CD8-positive, alpha-beta memory T cell (primary cell): ENCODE measurements at regions not wholly inside any gene's neighbourhood (a gene's known extent, or its start where the extent isn't known, plus 50 kb on each side); places are given as distances from the start of the nearest gene placed in this dataset.

ENCODE experiments used
- CTCF ChIA-PET: fragments of 350-600 bp; sonication (Branson Sonifier 250); formaldehyde crosslinking; loops from one replicate; lab custom pipeline; 2021; ENCODE audit warnings: antibody characterized with exemption; lab: Charles Lee
- POLR2A ChIA-PET: fragments of 350-600 bp; sonication (Branson Sonifier 250); formaldehyde crosslinking; loops from one replicate; lab custom pipeline; 2021; ENCODE audit warnings: antibody characterized with exemption; lab: Charles Lee
- DNase-seq, 5 donors: peaks; one replicate each; pipeline versions ENCODE4 v3.0.0 to v3.0.0-alpha.2; 2020 to 2022; ENCODE audit warnings: mixed read lengths in 1 of 5
- H3K27ac ChIP-seq: one replicate; pipeline ENCODE4 v1.7.0; 2013; ENCODE audit warnings: low read depth, mild to moderate bottlenecking, low read length, moderate library complexity
- H3K27me3 ChIP-seq: 2 replicates; pipeline ENCODE4 v1.7.0; 2013; ENCODE audit warnings: low read length, mild to moderate bottlenecking; ENCODE audit not compliant: insufficient read depth, poor library complexity, severe bottlenecking
- H3K36me3 ChIP-seq: 2 replicates; pipeline ENCODE4 v1.7.0; 2013; ENCODE audit warnings: mild to moderate bottlenecking, low read length, moderate library complexity; ENCODE audit not compliant: insufficient read depth
- H3K4me1 ChIP-seq: 2 replicates; pipeline ENCODE4 v1.7.0; 2013; ENCODE audit warnings: mild to moderate bottlenecking, low read length, moderate library complexity; ENCODE audit not compliant: insufficient read depth
- H3K4me3 ChIP-seq: 2 replicates; pipeline ENCODE4 v1.7.0; 2013; ENCODE audit warnings: mild to moderate bottlenecking, low read length
- H3K9me3 ChIP-seq: 2 replicates; pipeline ENCODE4 v1.7.0; 2013; ENCODE audit warnings: mild to moderate bottlenecking, low read length
- H3K27ac Mint-ChIP-seq, 8 donors: one replicate each; pipeline ENCODE4 v1.8.0; 2020 to 2021; ENCODE audit warnings: mixed read lengths in 8 of 8, mild to moderate bottlenecking in 6 of 8, inconsistent platforms in 3 of 8, moderate library complexity in 3 of 8
- H3K27me3 Mint-ChIP-seq, 2 donors: one replicate each; pipeline ENCODE4 v1.8.0; 2020 to 2021; ENCODE audit warnings: mixed read lengths in 2 of 2, mild to moderate bottlenecking in 1 of 2, moderate library complexity in 1 of 2
- H3K36me3 Mint-ChIP-seq, 3 donors: one replicate each; pipeline ENCODE4 v1.8.0; 2020 to 2021; ENCODE audit warnings: mixed read lengths in 3 of 3, inconsistent platforms in 1 of 3, mild to moderate bottlenecking in 1 of 3
- H3K4me1 Mint-ChIP-seq, 3 donors: one replicate each; pipeline ENCODE4 v1.8.0; 2020 to 2021; ENCODE audit warnings: mixed read lengths in 3 of 3, inconsistent platforms in 1 of 3, mild to moderate bottlenecking in 1 of 3
- H3K4me3 Mint-ChIP-seq, 7 donors: one replicate each; pipeline ENCODE4 v1.8.0; 2020 to 2021; ENCODE audit warnings: mixed read lengths in 7 of 7, mild to moderate bottlenecking in 6 of 7, moderate library complexity in 4 of 7, inconsistent platforms in 2 of 7
- H3K9me3 Mint-ChIP-seq, 5 donors: one replicate each; pipeline ENCODE4 v1.8.0; 2020 to 2022; ENCODE audit warnings: mixed read lengths in 5 of 5, mild to moderate bottlenecking in 3 of 5, moderate library complexity in 2 of 5, inconsistent platforms in 1 of 5

GRCh38 chr18:56505971-56506370 lies 132.4 kb downstream of the TXNL1 start:
- DNase-seq, result no peak

GRCh38 chr18:56505293-56505692 lies 133.1 kb downstream of the TXNL1 start:
- ChIA-PET POLR2A (no interaction called here), CTCF (no interaction called here)
- Mint-ChIP-seq H3K4me1 (no peaks in the 10 kb centered on the region), H3K4me3 (no peak overlapping the region), H3K27me3 (peaks cover 7 to 10% of the 10 kb centered on the region in 2 donors), H3K27ac (no peak overlapping the region), H3K36me3 (no peaks in the 10 kb centered on the region), H3K9me3 (peaks cover 0 to 2% (median 0%) of the 10 kb centered on the region in 5 donors)
- no peaks in the 10 kb centered on the region for H3K27me3 ChIP-seq
- H3K36me3 ChIP-seq, result no peaks in the 10 kb centered on the region
- DNase-seq, result no peak
- H3K4me1 ChIP-seq, result no peaks in the 10 kb centered on the region
- H3K9me3 ChIP-seq, result no peaks in the 10 kb centered on the region
- H3K4me3 ChIP-seq, result no peak overlapping the region
- H3K27ac ChIP-seq, result no peak overlapping the region

More at GRCh38 chr18:56505971-56506370, 132.4 kb downstream of the TXNL1 start:
- Mint-ChIP-seq H3K4me3 (no peak overlapping the region), H3K27ac (no peak overlapping the region), H3K36me3 (no peaks in the 10 kb centered on the region), H3K27me3 (peaks cover 7 to 10% of the 10 kb centered on the region in 2 donors), H3K9me3 (peaks cover 0 to 2% (median 0%) of the 10 kb centered on the region in 5 donors), H3K4me1 (no peaks in the 10 kb centered on the region)
- CTCF ChIA-PET, result no interaction called here
- POLR2A ChIA-PET, result no interaction called here
- Histone ChIP-seq H3K27me3 (no peaks in the 10 kb centered on the region), H3K4me3 (no peak overlapping the region), H3K36me3 (no peaks in the 10 kb centered on the region), H3K27ac (no peak overlapping the region), H3K9me3 (no peaks in the 10 kb centered on the region), H3K4me1 (no peaks in the 10 kb centered on the region)

DNA sequence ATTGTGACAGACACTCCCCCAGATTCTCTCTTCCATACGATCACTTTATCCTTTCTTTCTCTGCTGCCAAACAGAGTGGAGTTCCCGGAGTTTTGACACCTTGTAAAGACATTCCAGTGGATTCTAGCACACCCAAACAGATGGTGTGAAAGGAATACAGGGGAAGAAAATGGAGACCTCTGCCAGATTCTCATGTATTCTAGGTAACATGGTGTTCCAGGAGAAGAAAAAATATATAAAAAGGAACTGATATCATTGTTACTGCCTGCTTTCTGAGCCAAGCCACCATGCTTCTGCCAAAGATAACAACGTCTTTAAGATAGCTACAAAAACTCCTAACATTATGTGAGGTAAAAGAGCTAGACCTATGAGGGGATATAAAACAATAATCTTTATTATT lies 136.5 kb downstream of the TXNL1 start:
- H3K27ac ChIP-seq, result no peak overlapping the region
- Mint-ChIP-seq H3K4me1 (no peaks in the 10 kb centered on the region), H3K27ac (no peak overlapping the region), H3K36me3 (no peaks in the 10 kb centered on the region), H3K27me3 (peaks cover 0 to 5% of the 10 kb centered on the region in 2 donors), H3K9me3 (peaks cover 0 to 2% (median 2%) of the 10 kb centered on the region in 5 donors), H3K4me3 (no peak overlapping the region)
- H3K9me3 ChIP-seq, result no peaks in the 10 kb centered on the region
- CTCF ChIA-PET, result no interaction called here
- no peaks in the 10 kb centered on the region for H3K4me1 ChIP-seq
- H3K36me3 ChIP-seq, result no peaks in the 10 kb centered on the region
- DNase-seq, result no peak
- no peaks in the 10 kb centered on the region for H3K27me3 ChIP-seq
- no peak overlapping the region for H3K4me3 ChIP-seq
- POLR2A ChIA-PET, result no interaction called here

DNA sequence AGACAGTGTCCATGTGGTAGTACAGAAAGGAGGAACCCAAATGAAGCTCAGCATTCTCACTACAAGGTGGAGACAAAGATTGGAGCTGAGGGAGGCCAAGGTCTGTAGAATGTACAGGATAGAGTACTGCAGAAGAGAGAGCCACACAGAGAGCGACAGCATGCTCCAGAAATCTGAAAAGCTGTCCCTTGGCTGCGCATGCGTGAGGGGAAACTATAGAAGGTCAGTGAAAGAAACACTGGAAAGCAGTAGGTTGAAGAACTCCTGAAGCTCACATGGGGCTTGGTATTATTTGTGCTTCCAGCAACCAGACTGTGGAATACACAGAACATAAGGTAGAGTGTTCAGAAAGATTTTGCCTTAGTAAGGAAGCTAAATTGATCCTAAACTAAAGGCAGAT lies 142.5 kb downstream of the TXNL1 start:
- CTCF ChIA-PET, result no interaction called here
- Mint-ChIP-seq H3K36me3 (no peaks in the 10 kb centered on the region), H3K4me1 (no peaks in the 10 kb centered on the region), H3K4me3 (no peak overlapping the region), H3K27me3 (peaks cover 0 to 9% of the 10 kb centered on the region in 2 donors), H3K9me3 (peaks cover 0 to 5% (median 2%) of the 10 kb centered on the region in 5 donors), H3K27ac (no peak overlapping the region)
- POLR2A ChIA-PET, result no interaction called here
- Histone ChIP-seq H3K36me3 (no peaks in the 10 kb centered on the region), H3K9me3 (no peaks in the 10 kb centered on the region), H3K4me3 (no peak overlapping the region), H3K27me3 (no peaks in the 10 kb centered on the region), H3K27ac (no peak overlapping the region), H3K4me1 (no peaks in the 10 kb centered on the region)
- no peak for DNase-seq

GRCh38 chr18:56493531-56493930 lies 144.9 kb downstream of the TXNL1 start:
- POLR2A ChIA-PET, result no interaction called here

GRCh38 chr18:56492136-56492535 lies 146.3 kb downstream of the TXNL1 start:
- no peaks in the 10 kb centered on the region for H3K9me3 ChIP-seq
- H3K36me3 ChIP-seq, result no peaks in the 10 kb centered on the region
- ChIA-PET POLR2A (no interaction called here), CTCF (no interaction called here)
- Mint-ChIP-seq H3K4me1 (no peaks in the 10 kb centered on the region), H3K9me3 (peaks cover 0 to 5% (median 0%) of the 10 kb centered on the region in 5 donors), H3K4me3 (no peak overlapping the region), H3K27me3 (peaks cover 0 to 9% of the 10 kb centered on the region in 2 donors), H3K36me3 (no peaks in the 10 kb centered on the region), H3K27ac (no peak overlapping the region)
- DNase-seq, result no peak
- H3K27ac ChIP-seq, result no peak overlapping the region
- no peaks in the 10 kb centered on the region for H3K27me3 ChIP-seq
- no peaks in the 10 kb centered on the region for H3K4me1 ChIP-seq
- H3K4me3 ChIP-seq, result no peak overlapping the region

More at GRCh38 chr18:56493531-56493930, 144.9 kb downstream of the TXNL1 start:
- H3K4me1 ChIP-seq, result no peaks in the 10 kb centered on the region
- Mint-ChIP-seq H3K9me3 (peaks cover 0 to 5% (median 2%) of the 10 kb centered on the region in 5 donors), H3K4me1 (no peaks in the 10 kb centered on the region), H3K27ac (no peak overlapping the region), H3K27me3 (peaks cover 0 to 9% of the 10 kb centered on the region in 2 donors), H3K4me3 (no peak overlapping the region), H3K36me3 (no peaks in the 10 kb centered on the region)
- H3K9me3 ChIP-seq, result no peaks in the 10 kb centered on the region
- no peaks in the 10 kb centered on the region for H3K27me3 ChIP-seq
- DNase-seq, result no peak
- no peak overlapping the region for H3K27ac ChIP-seq
- CTCF ChIA-PET, result interaction anchor here (0.5 kb wide), 1 partner anchor 52 kb away, joined by 3 read pairs; no protein-coding TSS in a partner anchor
- no peak overlapping the region for H3K4me3 ChIP-seq
- H3K36me3 ChIP-seq, result no peaks in the 10 kb centered on the region

GRCh38 chr18:56490942-56491341 lies 147.4 kb downstream of the TXNL1 start:
- Histone ChIP-seq H3K27me3 (no peaks in the 10 kb centered on the region), H3K36me3 (no peaks in the 10 kb centered on the region), H3K9me3 (no peaks in the 10 kb centered on the region), H3K27ac (no peak overlapping the region), H3K4me1 (no peaks in the 10 kb centered on the region), H3K4me3 (no peak overlapping the region)
- no peak for DNase-seq
- POLR2A ChIA-PET, result no interaction called here
- Mint-ChIP-seq H3K36me3 (no peaks in the 10 kb centered on the region), H3K27ac (no peak overlapping the region), H3K4me3 (no peak overlapping the region), H3K4me1 (no peaks in the 10 kb centered on the region), H3K27me3 (peaks cover 0 to 9% of the 10 kb centered on the region in 2 donors), H3K9me3 (peaks cover 0 to 4% (median 0%) of the 10 kb centered on the region in 5 donors)
- CTCF ChIA-PET, result no interaction called here

DNA sequence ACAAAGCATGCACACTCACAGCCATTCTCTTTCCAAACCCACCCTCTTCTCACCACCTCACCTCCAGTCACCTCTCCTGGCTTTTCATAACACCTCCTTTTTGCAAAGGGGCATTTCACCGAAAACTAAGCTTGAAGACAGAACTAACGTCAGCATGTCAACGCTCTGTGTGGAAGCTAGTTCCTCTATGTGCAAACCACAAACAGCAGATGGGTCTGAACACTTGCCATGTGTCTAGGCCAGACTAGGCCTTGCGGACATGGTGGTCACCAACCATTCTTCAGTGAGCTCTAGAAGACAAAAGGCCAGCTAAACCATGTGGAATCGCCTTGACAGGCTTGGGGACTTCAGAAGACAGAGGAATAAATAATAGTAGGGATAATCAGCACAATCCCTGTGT lies 148.5 kb downstream of the TXNL1 start:
- Mint-ChIP-seq H3K9me3 (peaks cover 0 to 4% (median 0%) of the 10 kb centered on the region in 5 donors), H3K4me1 (no peaks in the 10 kb centered on the region), H3K27ac (no peak overlapping the region), H3K27me3 (peaks cover 1 to 9% of the 10 kb centered on the region in 2 donors), H3K4me3 (no peak overlapping the region), H3K36me3 (no peaks in the 10 kb centered on the region)
- POLR2A ChIA-PET, result no interaction called here
- DNase-seq, result no peak
- H3K27me3 ChIP-seq, result no peaks in the 10 kb centered on the region
- H3K36me3 ChIP-seq, result no peaks in the 10 kb centered on the region
- CTCF ChIA-PET, result no interaction called here
- H3K4me3 ChIP-seq, result no peak overlapping the region
- H3K4me1 ChIP-seq, result no peaks in the 10 kb centered on the region
- no peaks in the 10 kb centered on the region for H3K9me3 ChIP-seq
- no peak overlapping the region for H3K27ac ChIP-seq
